Osteocyte (in vitro differentiated cells): ENCODE measurements at regions not wholly inside any gene's neighbourhood (a gene's known extent, or its start where the extent isn't known, plus 50 kb on each side); places are given as distances from the start of the nearest gene placed in this dataset.
"Not testable (repeated sequence)": the region's sequence is repeated elsewhere in the genome, so short reads cannot be mapped to it uniquely, and the experiment has no call there.

Experiments used
- DNase-seq: peaks from one replicate; pipeline ENCODE4 v3.0.0; 2021; ENCODE audit warnings: mixed read lengths; ENCODE audit not compliant: unreplicated experiment; ENCODE audit errors: extremely low spot score
- H3K27ac Mint-ChIP-seq: one replicate; pipeline ENCODE4 v1.8.0; 2021; ENCODE audit warnings: mild to moderate bottlenecking, mixed read lengths; ENCODE audit not compliant: unreplicated experiment
- H3K27me3 Mint-ChIP-seq: one replicate; pipeline ENCODE4 v1.8.0; 2021; ENCODE audit warnings: mixed read lengths; ENCODE audit not compliant: unreplicated experiment
- H3K36me3 Mint-ChIP-seq: one replicate; pipeline ENCODE4 v1.8.0; 2021; ENCODE audit warnings: mixed read lengths; ENCODE audit not compliant: unreplicated experiment
- H3K4me1 Mint-ChIP-seq: one replicate; pipeline ENCODE4 v1.8.0; 2021; ENCODE audit warnings: mixed read lengths; ENCODE audit not compliant: unreplicated experiment
- H3K4me3 Mint-ChIP-seq: one replicate; pipeline ENCODE4 v1.8.0; 2021; ENCODE audit warnings: mild to moderate bottlenecking, moderate library complexity, mixed read lengths; ENCODE audit not compliant: unreplicated experiment
- H3K9me3 Mint-ChIP-seq: one replicate; pipeline ENCODE4 v1.8.0; 2021; ENCODE audit warnings: mixed read lengths; ENCODE audit not compliant: unreplicated experiment
- CTCF ChIP-seq: fragments of 200-600 bp; sonication (generic); IDR thresholded peaks from 2 replicates; pipeline ENCODE4 v1.5.0; 2021; ENCODE audit warnings: antibody characterized with exemption, mild to moderate bottlenecking, moderate library complexity

GRCh38 chr12:8390001-8390777 is 65.6 kb upstream of the CLEC6A start:
- H3K36me3 Mint-ChIP-seq, H3K9me3 Mint-ChIP-seq, H3K27ac Mint-ChIP-seq, H3K4me1 Mint-ChIP-seq: not testable (repeated sequence)
- TF ChIP-seq CTCF, result peak; percentile 89
- peaks cover 12% of the 10 kb centered on the region for H3K27me3 Mint-ChIP-seq
- peak overlapping the region; percentile 60 for H3K4me3 Mint-ChIP-seq
- peak; percentile 92 for DNase-seq

DNA sequence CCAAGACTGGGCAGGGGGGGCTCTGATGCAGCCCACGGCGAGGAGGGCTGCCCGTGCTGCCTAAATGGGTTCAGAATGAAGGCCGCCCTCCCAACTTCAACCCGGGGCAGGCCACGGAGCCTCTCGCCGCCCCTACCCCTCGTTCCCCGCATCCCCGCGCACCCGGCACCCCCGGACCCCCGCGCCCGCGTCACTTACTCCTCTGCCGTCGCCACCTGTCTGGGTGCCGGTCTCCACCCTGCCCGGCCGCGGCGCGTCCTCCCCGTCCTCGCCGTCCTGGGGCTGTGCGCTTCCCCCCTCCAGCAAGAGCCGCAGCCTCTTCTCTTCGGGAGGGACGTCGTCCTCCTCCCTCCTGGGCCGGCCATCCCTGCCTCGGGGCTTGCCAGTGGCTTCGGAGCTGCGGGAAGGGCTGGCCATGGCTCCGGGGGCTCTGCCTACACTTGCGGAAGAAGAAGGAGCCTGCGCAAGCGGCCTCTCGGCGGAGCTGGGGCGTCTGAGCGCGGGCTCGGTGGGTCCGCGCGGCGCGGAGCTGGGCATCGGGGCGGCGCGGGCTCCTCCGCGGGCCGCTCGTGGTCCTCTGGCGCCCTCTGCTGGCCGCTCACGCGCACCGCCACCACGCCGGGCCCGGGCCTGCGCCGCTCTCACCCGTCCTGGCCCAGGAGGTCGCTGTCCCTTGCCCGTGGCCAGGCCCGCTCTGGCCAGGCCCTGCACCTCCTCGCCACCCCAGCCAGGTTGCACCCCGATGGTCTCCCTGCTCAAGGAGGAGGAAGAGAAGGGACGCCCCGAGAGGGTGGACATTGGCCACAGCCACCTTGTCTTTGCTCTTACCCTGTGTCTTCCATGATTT is 59.3 kb upstream of the CLEC6A start:
- DNase-seq, result peak; percentile 91
- H3K4me1 Mint-ChIP-seq, H3K9me3 Mint-ChIP-seq, H3K36me3 Mint-ChIP-seq, H3K27ac Mint-ChIP-seq: not testable (repeated sequence)
- Mint-ChIP-seq H3K27me3 (peaks cover 12% of the 10 kb centered on the region), H3K4me3 (peak overlapping the region; percentile 65)
- TF ChIP-seq CTCF, result peak; percentile 83

GRCh38 chr12:8397378-8397777 is 58.4 kb upstream of the CLEC6A start:
- H3K9me3 Mint-ChIP-seq, H3K4me1 Mint-ChIP-seq, H3K36me3 Mint-ChIP-seq, H3K27ac Mint-ChIP-seq, H3K27me3 Mint-ChIP-seq, H3K4me3 Mint-ChIP-seq, DNase-seq: not testable (repeated sequence)

DNA sequence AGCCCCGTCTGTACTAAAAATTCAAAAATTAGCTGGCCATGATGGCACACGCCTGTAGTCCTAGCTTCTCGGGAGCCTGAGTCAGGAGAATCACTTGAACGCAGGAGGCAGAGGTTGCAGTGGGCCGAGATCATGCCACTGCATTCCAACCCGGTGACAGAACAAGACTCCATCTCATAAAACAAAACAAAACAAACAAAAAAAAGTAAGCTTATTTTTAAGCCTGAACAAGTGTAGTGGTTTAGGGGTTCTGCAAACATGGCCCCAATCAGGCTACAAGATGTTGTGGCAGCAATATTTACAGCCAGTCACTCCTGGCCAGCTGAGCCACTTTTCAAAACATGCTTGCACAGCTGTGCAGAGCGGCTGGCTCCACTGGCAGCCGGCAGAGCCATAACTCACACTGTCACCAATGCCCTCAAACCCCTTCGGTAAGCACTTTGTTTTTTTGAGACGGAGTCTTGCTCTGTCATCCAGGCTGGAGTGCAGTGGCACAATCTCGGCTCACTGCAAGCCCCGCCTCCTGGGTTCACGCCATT is 56.2 kb upstream of the CLEC6A start:
- H3K9me3 Mint-ChIP-seq, H3K27ac Mint-ChIP-seq, H3K4me1 Mint-ChIP-seq, H3K36me3 Mint-ChIP-seq, H3K4me3 Mint-ChIP-seq, DNase-seq, H3K27me3 Mint-ChIP-seq: not testable (repeated sequence)

DNA sequence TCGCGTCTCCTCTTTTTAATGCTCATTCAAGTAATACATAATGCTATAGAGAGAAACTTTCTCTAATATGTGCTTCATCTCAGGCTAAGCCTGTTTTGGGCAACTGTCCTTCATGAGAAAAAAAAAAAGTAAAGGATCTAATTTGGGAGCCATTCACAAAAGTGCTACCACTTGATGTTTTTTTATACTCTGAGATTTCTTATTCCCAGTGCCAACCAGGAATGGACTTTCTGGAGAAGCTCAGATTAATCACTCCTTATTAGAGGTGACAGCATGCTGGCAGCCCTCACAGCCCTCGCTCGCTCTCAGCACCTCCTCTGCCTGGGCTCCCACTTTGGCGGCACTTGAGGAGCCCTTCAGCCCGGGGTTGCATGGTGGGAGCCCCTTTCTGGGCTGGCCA is 51.9 kb upstream of the CLEC6A start:
- DNase-seq, result not testable (repeated sequence)

DNA sequence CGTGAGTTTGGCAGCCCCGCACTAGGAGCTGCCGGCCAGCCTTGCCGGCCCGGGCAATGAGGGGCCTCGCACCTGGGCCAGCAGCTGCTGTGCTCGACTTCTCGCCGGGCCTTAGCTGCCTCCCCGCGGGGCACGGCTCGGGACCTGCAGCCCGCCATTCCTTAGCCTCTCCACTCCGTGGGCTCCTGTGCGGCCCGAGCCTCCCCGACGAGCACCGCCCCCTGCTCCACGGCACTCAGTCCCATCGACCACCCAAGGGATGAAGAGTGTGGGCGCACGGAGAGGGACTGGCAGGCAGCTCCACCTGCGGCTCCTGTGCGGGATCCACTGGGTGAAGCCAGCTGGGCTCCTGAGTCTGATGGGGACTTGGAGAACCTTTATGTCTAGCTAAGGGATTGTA is 51.4 kb upstream of the CLEC6A start:
- H3K27ac Mint-ChIP-seq, result not testable (repeated sequence)

More for the DNA sequence above, 51.9 kb upstream of the CLEC6A start:
- H3K4me3 Mint-ChIP-seq, H3K4me1 Mint-ChIP-seq, H3K9me3 Mint-ChIP-seq, H3K27me3 Mint-ChIP-seq, H3K27ac Mint-ChIP-seq, H3K36me3 Mint-ChIP-seq: not testable (repeated sequence)

More for the DNA sequence above, 51.4 kb upstream of the CLEC6A start:
- H3K27me3 Mint-ChIP-seq, DNase-seq, H3K4me1 Mint-ChIP-seq, H3K4me3 Mint-ChIP-seq, H3K9me3 Mint-ChIP-seq, H3K36me3 Mint-ChIP-seq: not testable (repeated sequence)
